Keratinocyte (primary cell): ENCODE measurements at regions not wholly inside any gene's neighbourhood (a gene's known extent, or its start where the extent isn't known, plus 50 kb on each side); places are given as distances from the start of the nearest gene placed in this dataset.

Experiments used
- DNase-seq: peaks from one replicate; pipeline ENCODE4 v3.0.0-alpha.2; 2011; ENCODE audit warnings: low read depth, missing footprints, low spot score
- FAIRE-seq: peaks from 2 replicates; lab custom pipeline; 2011; peaks lifted over from hg19 to GRCh38; lab: Jason Lieb, UNC
- H2AFZ ChIP-seq: 2 replicates; pipeline ENCODE4 v1.6.0; 2012; ENCODE audit warnings: low read length, control low read depth, inconsistent platforms; ENCODE audit not compliant: control insufficient read depth
- H3K27ac ChIP-seq: 2 replicates; pipeline ENCODE4 v1.5.1; 2011; ENCODE audit warnings: low read length; ENCODE audit not compliant: control insufficient read depth, insufficient read depth
- H3K27me3 ChIP-seq: 3 replicates; pipeline ENCODE4 v1.6.0; 2011; ENCODE audit warnings: low read length; ENCODE audit not compliant: control insufficient read depth, insufficient read depth; ENCODE audit errors: extremely low read depth
- H3K36me3 ChIP-seq, 2 experiments: 2 replicates in 1 of 2; 3 replicates in 1 of 2; pipeline ENCODE4 v1.5.1; 2011; ENCODE audit warnings: low read length in 2 of 2, mild to moderate bottlenecking in 1 of 2; ENCODE audit not compliant: control insufficient read depth in 2 of 2, insufficient read depth in 2 of 2; ENCODE audit errors: extremely low read depth in 1 of 2
- H3K4me1 ChIP-seq: 3 replicates; pipeline ENCODE4 v1.5.1; 2011; ENCODE audit warnings: low read length; ENCODE audit not compliant: control insufficient read depth, insufficient read depth; ENCODE audit errors: extremely low read depth
- H3K4me2 ChIP-seq: 3 replicates; pipeline ENCODE4 v1.6.0; 2011; ENCODE audit warnings: low read depth, low read length; ENCODE audit not compliant: control insufficient read depth, insufficient read depth; ENCODE audit errors: extremely low read depth
- H3K4me3 ChIP-seq, 3 experiments: fragments of 200-600 bp in 1 of 3; sonication (generic) in 1 of 3; 2 replicates in 2 of 3; 3 replicates in 1 of 3; pipeline ENCODE4 v1.5.1; 2011 to 2016; ENCODE audit warnings: low read length in 3 of 3, mild to moderate bottlenecking in 3 of 3, control low read depth in 2 of 3, inconsistent platforms in 1 of 3, low read depth in 1 of 3, mixed read lengths in 1 of 3, mixed run types in 1 of 3, moderate library complexity in 1 of 3; ENCODE audit not compliant: control insufficient read depth in 2 of 3, insufficient read depth in 2 of 3; ENCODE audit errors: extremely low read depth in 1 of 3
- H3K79me2 ChIP-seq: 2 replicates; pipeline ENCODE4 v1.6.0; 2012; ENCODE audit warnings: low read length; ENCODE audit not compliant: control insufficient read depth, insufficient read depth
- H3K9ac ChIP-seq: 3 replicates; pipeline ENCODE4 v1.6.0; 2011; ENCODE audit warnings: low read length; ENCODE audit not compliant: control insufficient read depth, insufficient read depth; ENCODE audit errors: extremely low read depth
- H3K9me1 ChIP-seq: 3 replicates; pipeline ENCODE4 v1.6.0; 2011; ENCODE audit warnings: low read length; ENCODE audit not compliant: control insufficient read depth, insufficient read depth; ENCODE audit errors: extremely low read depth
- H3K9me3 ChIP-seq: 2 replicates; pipeline ENCODE4 v1.5.1; 2012; ENCODE audit warnings: low read depth, low read length; ENCODE audit not compliant: control insufficient read depth
- H4K20me1 ChIP-seq: 3 replicates; pipeline ENCODE4 v1.6.0; 2011; ENCODE audit warnings: low read length; ENCODE audit not compliant: control insufficient read depth, insufficient read depth; ENCODE audit errors: extremely low read depth
- CTCF ChIP-seq, 3 experiments: IDR thresholded peaks in 1 of 3; conservative IDR thresholded peaks in 1 of 3; optimal IDR thresholded peaks in 1 of 3; 2 replicates in 2 of 3; 3 replicates in 1 of 3; pipeline versions ENCODE3 to v1.5.1; 2011; ENCODE audit warnings: low read length in 3 of 3, mild to moderate bottlenecking in 3 of 3, moderate library complexity in 2 of 3, control low read depth in 1 of 3, inconsistent platforms in 1 of 3; ENCODE audit not compliant: insufficient read depth in 2 of 3; ENCODE audit errors: extremely low read depth in 1 of 3
- EZH2 ChIP-seq: IDR thresholded peaks from one replicate; pipeline ENCODE4 v1.6.1; 2012; ENCODE audit warnings: inconsistent platforms, mild to moderate bottlenecking, low read length, moderate library complexity
- dilution Hi-C: fragments of 300-500 bp; cut with MboI; formaldehyde crosslinking; loops from one replicate; pipeline ENCODE4 v1.7.0; 2020; ENCODE audit warnings: low sequenced_read_pairs; ENCODE audit not compliant: extremely low pct_ligation_motif_present

DNA sequence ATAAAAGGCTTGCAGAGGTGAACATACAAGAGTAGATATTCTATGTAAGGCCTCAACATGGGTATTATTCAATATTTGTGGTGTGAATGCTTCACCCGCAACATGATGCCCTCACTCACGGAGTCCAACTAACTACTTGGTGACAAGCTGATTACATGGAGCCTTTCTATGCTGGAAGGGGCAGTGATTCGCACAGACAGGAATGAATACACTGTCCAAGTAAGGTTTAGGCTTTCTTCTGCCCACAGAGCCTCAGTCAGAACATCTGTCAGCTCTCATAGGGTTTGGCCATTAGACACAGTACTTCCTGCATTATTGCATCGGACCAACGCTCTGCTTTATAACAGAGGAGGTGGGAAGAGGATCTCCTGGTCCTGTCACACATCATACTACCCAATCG, 80.3 kb upstream of the SLC35G4 start:
- TF ChIP-seq CTCF (optimal IDR thresholded peaks at IDR 0.05 in 1 of 3, IDR thresholded peaks at IDR 0.05 in 1 of 3, conservative IDR thresholded peaks at IDR 0.05 in 1 of 3; ENCODE audit: extremely low read depth in 1 of 3, insufficient read depth in 2 of 3, low read length in 3 of 3) (no peak), EZH2 (no peak)
- Histone ChIP-seq H3K9me1 (no peaks in the 10 kb centered on the region), H3K27me3 (no peaks in the 10 kb centered on the region)

GRCh38 chr18:11526675-11527074, 82.7 kb upstream of the SLC35G4 start:
- FAIRE-seq (no peak), DNase-seq (no peak)
- no peak overlapping the region for H3K27ac ChIP-seq
- no peaks in the 10 kb centered on the region for H3K36me3 ChIP-seq
- no peaks in the 10 kb centered on the region for H3K9me3 ChIP-seq
- H3K9me1 ChIP-seq, result no peaks in the 10 kb centered on the region
- no peak overlapping the region for H2AFZ ChIP-seq
- no peaks in the 10 kb centered on the region for H3K27me3 ChIP-seq
- H3K4me2 ChIP-seq, result no peak overlapping the region
- H4K20me1 ChIP-seq, result no peaks in the 10 kb centered on the region
- no peak for TF ChIP-seq CTCF (optimal IDR thresholded peaks at IDR 0.05 in 1 of 3, IDR thresholded peaks at IDR 0.05 in 1 of 3, conservative IDR thresholded peaks at IDR 0.05 in 1 of 3; ENCODE audit: extremely low read depth in 1 of 3, insufficient read depth in 2 of 3, low read length in 3 of 3)
- no peak for TF ChIP-seq EZH2
- H3K9ac ChIP-seq, result no peak overlapping the region
- no peak overlapping the region for H3K4me3 ChIP-seq
- dilution Hi-C loops, result no loop called here
- H3K79me2 ChIP-seq, result no peaks in the 10 kb centered on the region
- H3K4me1 ChIP-seq, result no peaks in the 10 kb centered on the region

More for the DNA sequence above, 80.3 kb upstream of the SLC35G4 start:
- no peak overlapping the region for H3K9ac ChIP-seq
- DNase-seq (no peak), FAIRE-seq (no peak)
- no peak overlapping the region for H2AFZ ChIP-seq
- H3K4me1 ChIP-seq, result no peaks in the 10 kb centered on the region
- no peaks in the 10 kb centered on the region for H3K79me2 ChIP-seq
- no peak overlapping the region for H3K27ac ChIP-seq
- no peak overlapping the region for H3K4me3 ChIP-seq
- dilution Hi-C loops, result no loop called here
- no peaks in the 10 kb centered on the region for H4K20me1 ChIP-seq
- no peak overlapping the region for H3K4me2 ChIP-seq
- H3K9me3 ChIP-seq, result no peaks in the 10 kb centered on the region
- H3K36me3 ChIP-seq, result no peaks in the 10 kb centered on the region
